GM12874 (cell line): ENCODE measurements at regions not wholly inside any gene's neighbourhood (a gene's known extent, or its start where the extent isn't known, plus 50 kb on each side); places are given as distances from the start of the nearest gene placed in this dataset.

Experiments used
- CTCF ChIP-seq: IDR thresholded peaks from 2 replicates; pipeline ENCODE4 v1.5.1; 2011; ENCODE audit warnings: low read depth, mild to moderate bottlenecking, control low read depth, low read length, moderate library complexity; ENCODE audit not compliant: insufficient read depth

GRCh38 chr21:15383588-15383987 is 318.8 kb upstream of the NRIP1 start:
- no peak for TF ChIP-seq CTCF

GRCh38 chr21:15390049-15390448 is 325.2 kb upstream of the NRIP1 start:
- TF ChIP-seq CTCF = no peak

GRCh38 chr21:15397258-15397657 is 332.5 kb upstream of the NRIP1 start:
- TF ChIP-seq CTCF = no peak

- TF ChIP-seq CTCF = no peak
Measured at GRCh38 chr21:15400905-15401304, 328.9 kb upstream of the USP25 start.

- no peak for TF ChIP-seq CTCF
Measured at GRCh38 chr21:15401331-15401730, 328.5 kb upstream of the USP25 start.

- no peak for TF ChIP-seq CTCF
Measured at GRCh38 chr21:15405214-15405613, 324.6 kb upstream of the USP25 start.

- no peak for TF ChIP-seq CTCF
Measured at GRCh38 chr21:15406791-15407190, 323.0 kb upstream of the USP25 start.

- no peak for TF ChIP-seq CTCF
Measured at GRCh38 chr21:15407585-15407984, 322.2 kb upstream of the USP25 start.
